CD4-positive, alpha-beta T cell treated with Interleukin-4 for 4 hours (primary cell): ENCODE measurements at regions not wholly inside any gene's neighbourhood (a gene's known extent, or its start where the extent isn't known, plus 50 kb on each side); places are given as distances from the start of the nearest gene placed in this dataset.
A peak's percentile ranks its signal among the peaks of the same experiment; 100 is the strongest.
"Not testable (repeated sequence)": the region's sequence is repeated elsewhere in the genome, so short reads cannot be mapped to it uniquely, and the experiment has no call there.

Experiments
- DNase-seq: peaks from one replicate; pipeline ENCODE4 v3.0.0-alpha.2; 2020

- DNase-seq, result no peak
Measured at GRCh38 chr19:28655054-28655453, 557.9 kb downstream of the UQCRFS1 start.

GRCh38 chr19:28652765-28653164 lies 560.2 kb downstream of the UQCRFS1 start:
- no peak for DNase-seq

- DNase-seq, result no peak
Measured at GRCh38 chr19:28646629-28647028, 566.3 kb downstream of the UQCRFS1 start.

- no peak for DNase-seq
Measured at GRCh38 chr19:28644169-28644775, 568.7 kb downstream of the UQCRFS1 start.

- no peak for DNase-seq
Measured at GRCh38 chr19:28642787-28643683, 569.9 kb downstream of the UQCRFS1 start.

- no peak for DNase-seq
Measured at GRCh38 chr19:28641395-28641794, 571.6 kb downstream of the UQCRFS1 start.

DNA sequence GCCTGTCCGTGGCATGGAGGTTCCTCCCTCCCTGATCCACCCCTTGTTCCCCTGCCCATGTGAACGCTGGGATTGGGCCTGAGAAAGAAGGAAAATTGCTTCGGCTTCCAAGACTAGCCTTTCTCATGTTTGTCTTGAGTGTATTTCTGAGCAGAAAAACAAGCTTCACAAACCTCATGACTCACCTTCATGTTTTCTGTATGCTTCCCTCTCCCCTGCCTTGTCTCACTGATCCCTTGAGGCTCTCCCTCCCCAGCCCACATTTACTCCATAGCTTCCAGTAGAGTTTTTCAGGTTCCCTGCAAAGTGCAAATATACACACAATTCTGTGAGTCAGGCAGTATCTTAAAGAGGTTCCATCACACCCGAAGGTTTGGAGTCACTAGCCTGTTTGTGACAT lies 572.4 kb downstream of the UQCRFS1 start:
- DNase-seq, result no peak

GRCh38 chr19:28638445-28638844 lies 574.5 kb downstream of the UQCRFS1 start:
- no peak for DNase-seq

- no peak for DNase-seq
Measured at GRCh38 chr19:28636706-28637105, 576.2 kb downstream of the UQCRFS1 start.

- no peak for DNase-seq
Measured at GRCh38 chr19:28636016-28636629, 576.8 kb downstream of the UQCRFS1 start.

DNA sequence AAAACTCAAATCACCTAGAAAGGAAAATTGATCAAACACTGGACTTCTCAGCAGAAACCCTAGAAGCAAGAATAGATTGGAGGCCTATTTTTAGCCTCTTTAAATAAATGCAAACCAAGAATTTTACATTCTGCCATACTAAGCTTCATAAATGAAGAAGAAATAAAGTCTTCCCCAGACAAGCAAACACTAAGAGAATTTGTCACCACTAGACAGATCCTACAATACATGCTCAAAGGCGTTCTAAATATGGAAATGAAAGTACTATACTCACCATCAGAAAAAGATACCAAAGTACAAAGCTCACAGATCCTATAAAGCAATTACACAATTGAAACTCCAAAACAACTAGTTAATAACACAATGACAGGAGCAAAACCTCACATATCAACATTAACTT lies 578.1 kb downstream of the UQCRFS1 start:
- DNase-seq, result no peak

DNA sequence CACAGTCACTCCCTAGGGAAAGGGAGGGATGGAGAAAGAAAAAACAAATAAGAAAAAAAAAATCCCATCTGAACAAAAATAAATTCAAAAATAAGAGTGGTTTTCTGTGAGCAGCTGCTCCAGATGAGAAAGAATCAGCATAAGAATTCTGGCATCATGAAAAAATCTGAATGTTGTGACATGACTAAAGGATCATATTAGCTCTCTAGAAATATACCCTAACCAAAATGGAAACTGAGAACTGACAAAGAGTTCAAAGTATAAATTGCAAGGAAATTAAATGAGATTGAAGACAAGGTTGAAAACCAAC lies 579.0 kb downstream of the UQCRFS1 start:
- DNase-seq, result no peak

DNA sequence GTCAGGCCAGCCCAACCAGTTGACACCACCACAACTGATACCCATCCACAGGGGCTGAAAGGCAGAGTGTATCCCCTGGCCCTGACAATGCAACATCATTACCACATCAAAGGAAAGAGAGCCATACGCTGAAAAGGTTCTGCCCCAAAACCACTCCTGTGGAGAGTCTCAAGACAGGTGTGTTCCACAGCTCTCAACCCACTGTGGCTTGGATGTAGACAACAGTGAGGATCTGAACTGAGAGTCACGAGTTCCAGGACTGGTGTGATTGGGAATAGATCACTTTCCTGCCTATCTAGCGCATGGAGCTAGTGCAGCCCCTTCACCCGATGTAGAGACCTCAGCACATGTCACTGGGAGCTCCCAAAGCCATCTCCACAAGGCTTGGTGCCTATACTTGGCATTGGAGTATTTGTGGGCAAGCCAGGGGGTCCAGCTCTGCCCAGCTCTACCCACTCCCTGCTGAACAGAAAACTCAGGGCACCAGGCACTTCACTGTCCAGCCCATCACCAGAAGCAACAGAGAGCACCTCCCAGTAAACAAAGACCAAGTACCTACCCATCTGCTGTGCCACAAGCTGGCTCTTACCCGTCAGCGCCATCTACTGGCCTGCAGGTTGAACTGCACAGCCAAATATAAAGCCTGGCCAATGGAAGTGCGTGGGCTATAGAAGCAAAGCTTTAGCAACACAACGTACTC lies 579.5 kb downstream of the UQCRFS1 start:
- peak; percentile 28 for DNase-seq

- DNase-seq, result no peak
Measured at GRCh38 chr19:28632371-28633080, 580.4 kb downstream of the UQCRFS1 start.

GRCh38 chr19:28631961-28632360 lies 581.0 kb downstream of the UQCRFS1 start:
- no peak for DNase-seq

DNA sequence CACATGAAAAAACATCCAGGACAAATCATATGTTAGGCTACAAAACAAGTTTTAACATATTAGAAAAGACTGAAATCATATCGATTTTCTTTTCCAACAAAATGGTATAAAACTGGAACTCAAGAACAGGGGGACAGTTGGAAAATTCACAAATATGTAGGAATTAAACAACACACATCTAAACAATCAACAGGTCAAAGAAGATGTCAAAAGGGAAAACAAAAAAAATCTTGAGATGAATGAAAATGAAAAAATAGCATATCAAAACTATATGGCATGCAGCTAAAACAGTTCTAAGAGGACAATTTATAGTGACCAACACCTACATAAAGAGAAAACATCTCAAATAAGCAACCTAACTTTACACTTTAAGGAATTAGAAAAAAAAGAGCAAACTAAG lies 585.3 kb downstream of the UQCRFS1 start:
- no peak for DNase-seq

GRCh38 chr19:28626407-28626806 lies 586.5 kb downstream of the UQCRFS1 start:
- DNase-seq, result not testable (repeated sequence)

GRCh38 chr19:28619816-28620429 lies 593.0 kb downstream of the UQCRFS1 start:
- DNase-seq, result no peak

DNA sequence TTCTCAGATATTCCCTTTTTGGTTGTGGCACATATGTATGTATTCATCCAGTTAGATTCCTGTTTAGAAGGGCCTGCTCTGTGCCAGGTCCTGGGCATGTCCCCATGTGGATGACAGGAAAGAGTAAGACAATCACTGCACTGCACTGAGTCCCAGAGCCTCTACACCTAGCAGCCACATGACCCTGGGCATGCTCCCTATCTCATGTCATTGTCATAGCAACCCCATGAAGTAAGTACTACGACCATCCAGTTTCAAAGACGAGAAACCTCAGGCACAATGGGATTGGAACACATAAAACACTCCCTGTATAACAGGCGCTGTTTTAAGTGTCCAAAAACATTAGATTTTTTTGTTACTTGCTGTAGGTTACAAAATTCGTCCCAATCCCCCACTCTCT lies 594.4 kb downstream of the UQCRFS1 start:
- DNase-seq, result no peak

GRCh38 chr19:28615966-28616365 lies 597.0 kb downstream of the UQCRFS1 start:
- DNase-seq, result no peak

- DNase-seq, result no peak
Measured at GRCh38 chr19:28615546-28615916, 597.4 kb downstream of the UQCRFS1 start.
